ENCODE measurements at regions not wholly inside any gene's neighbourhood (a gene's known extent, or its start where the extent isn't known, plus 50 kb on each side); places are given as distances from the start of the nearest gene placed in this dataset.

DNA sequence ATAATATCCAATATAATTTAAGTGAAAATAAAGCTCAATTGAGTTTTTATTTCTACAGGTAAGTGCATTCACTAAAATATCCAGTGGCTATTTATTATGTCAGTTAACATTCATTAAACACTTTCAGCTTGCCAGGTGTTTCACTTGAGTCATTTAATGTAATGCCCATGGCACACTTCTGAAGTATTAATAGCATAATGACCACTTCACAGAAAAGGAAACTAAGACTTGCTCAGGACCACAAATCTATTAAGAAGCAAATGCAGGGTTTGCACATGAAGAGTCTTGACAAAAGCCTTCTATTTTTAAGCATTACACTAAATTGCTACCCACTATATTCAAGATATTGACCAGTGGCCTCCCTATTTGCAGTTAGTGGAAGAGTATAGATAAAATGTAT lies 612.7 kb downstream of the KCTD8 start:
- TF ChIP-seq, protein P1, sequence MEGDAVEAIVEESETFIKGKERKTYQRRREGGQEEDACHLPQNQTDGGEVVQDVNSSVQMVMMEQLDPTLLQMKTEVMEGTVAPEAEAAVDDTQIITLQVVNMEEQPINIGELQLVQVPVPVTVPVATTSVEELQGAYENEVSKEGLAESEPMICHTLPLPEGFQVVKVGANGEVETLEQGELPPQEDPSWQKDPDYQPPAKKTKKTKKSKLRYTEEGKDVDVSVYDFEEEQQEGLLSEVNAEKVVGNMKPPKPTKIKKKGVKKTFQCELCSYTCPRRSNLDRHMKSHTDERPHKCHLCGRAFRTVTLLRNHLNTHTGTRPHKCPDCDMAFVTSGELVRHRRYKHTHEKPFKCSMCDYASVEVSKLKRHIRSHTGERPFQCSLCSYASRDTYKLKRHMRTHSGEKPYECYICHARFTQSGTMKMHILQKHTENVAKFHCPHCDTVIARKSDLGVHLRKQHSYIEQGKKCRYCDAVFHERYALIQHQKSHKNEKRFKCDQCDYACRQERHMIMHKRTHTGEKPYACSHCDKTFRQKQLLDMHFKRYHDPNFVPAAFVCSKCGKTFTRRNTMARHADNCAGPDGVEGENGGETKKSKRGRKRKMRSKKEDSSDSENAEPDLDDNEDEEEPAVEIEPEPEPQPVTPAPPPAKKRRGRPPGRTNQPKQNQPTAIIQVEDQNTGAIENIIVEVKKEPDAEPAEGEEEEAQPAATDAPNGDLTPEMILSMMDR (IDR thresholded peaks at IDR 0.05) = no peak
- no peak for TF ChIP-seq POLR2A (IDR thresholded peaks at IDR 0.05)
